CD4-positive, alpha-beta T cell treated with Interleukin-4 for 4 hours (primary cell): ENCODE measurements at regions not wholly inside any gene's neighbourhood (a gene's known extent, or its start where the extent isn't known, plus 50 kb on each side); places are given as distances from the start of the nearest gene placed in this dataset.

Experiments used
- DNase-seq: peaks from one replicate; pipeline ENCODE4 v3.0.0-alpha.2; 2020

DNA sequence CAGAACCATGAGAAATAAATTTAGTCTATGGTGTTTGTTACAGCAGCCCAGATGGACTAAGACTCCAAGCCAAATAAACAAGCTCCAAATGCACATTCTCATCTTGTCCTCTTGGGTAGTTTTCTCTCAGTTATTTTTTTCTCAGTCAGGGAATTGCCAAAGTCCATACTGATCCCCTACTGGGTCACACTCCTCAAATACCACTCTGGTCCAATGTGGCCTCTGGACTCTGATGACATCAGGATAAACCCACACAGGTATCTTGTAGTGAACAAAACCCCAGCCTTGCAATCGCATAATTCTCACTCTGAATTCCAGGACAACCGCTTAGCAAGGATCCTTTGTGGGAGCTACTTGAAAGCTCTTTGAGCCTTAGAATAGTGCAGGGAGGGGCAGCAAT lies 248.4 kb upstream of the JUN start:
- DNase-seq = no peak

DNA sequence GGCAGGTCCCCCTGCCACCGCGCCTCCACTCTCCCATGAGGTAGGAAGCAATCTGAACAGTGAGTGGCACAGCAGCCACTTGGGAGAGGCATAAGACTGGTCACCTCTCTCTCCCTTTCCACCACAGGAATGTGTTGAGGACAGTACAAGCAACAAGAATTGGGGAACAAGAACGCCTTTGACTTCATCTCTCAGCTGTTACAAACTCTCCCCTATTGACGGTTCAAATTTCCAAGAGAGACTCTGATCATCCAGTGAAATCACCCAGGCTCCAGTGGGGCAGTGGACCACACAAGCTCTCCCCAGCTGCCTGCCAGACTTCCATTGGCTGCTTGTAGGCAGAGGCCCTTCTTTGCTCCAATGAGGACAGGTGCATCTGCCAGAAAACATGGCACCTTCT lies 249.9 kb upstream of the JUN start:
- no peak for DNase-seq

DNA sequence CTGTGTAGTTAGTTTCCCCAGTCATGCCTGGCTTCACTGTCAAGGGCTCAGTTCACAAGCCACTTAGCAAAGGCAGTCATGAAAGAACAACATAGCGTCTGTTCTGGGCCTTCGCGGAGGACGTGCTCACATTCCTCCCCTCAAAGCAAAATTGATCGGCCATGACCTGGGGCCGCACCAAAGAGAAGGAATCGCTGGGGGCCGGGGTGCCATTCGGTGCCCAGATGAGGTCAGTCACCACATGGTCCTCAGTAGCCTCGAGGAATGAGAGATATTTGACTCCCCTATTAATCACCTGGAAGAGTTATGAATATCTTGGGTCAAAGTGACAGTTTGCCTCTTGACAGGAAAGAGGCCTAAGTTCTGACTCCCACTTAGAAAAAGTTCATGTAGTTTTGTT lies 251.1 kb upstream of the JUN start:
- no peak for DNase-seq

DNA sequence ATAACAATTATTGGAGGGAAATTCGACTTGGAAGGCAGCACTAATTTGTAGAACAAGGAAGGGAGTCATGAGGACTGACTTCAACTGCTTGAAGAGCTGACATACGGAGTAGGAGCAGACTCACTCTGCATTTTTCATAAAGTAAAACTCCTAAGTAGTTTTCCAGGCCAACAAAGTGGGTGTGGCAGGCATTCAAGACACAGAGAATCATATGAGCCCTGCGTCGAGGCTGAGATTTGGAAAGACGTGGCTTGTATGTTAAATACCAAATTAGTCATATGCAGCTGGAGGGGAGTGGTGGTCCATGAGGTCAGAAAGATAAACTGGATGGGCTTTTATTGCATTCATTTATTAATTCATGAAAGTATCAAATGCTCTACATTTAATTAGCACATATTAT lies 255.7 kb upstream of the JUN start:
- no peak for DNase-seq

DNA sequence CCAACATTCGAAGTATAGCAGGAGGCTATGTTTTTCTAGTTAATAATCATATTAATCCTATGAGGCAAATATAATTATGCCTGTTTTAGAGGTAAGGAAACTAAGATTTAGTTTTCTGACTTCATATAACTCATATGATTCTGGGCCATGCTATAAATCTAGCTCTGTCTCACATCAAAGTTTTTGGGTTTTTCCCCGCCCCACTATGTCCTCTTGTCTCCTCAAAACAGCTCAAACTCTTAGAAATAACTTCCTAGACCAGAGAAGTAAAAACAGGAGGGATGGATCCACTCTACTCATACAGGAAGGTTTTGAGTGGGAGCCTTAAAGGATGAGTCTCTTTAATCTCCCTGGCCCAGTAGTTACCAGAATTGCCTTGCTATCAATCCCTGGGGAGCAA lies 256.4 kb upstream of the FGGY start:
- DNase-seq = no peak

DNA sequence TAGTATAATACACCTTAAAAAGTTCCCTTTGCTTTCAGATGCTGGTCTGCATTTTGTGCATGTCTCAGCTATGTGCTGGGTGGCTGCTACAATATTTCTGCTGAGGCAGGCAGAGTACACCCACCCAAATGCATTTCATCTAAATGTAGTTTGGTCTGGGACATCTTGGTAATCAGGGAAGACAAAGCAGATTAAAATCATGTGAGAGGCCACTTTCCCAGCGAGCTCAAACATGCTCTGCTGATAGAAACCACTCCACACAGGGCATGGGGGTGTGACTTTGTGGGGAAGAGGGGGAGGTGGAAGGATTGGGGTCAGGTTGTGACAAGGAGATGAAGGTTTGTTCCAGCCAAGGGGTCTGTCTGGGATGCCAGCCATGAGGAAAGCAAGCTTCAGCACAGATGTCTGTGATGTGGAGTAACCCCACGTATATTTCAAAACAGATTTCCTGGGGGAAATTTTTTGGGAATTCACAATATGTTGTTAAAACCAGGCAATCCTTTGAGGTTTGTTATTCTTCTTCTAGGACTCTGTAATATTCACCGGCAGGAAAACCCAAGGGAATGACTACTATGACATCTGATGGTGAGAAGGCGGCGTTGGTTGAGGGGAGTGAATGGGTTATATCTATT lies 255.1 kb upstream of the FGGY start:
- no peak for DNase-seq

DNA sequence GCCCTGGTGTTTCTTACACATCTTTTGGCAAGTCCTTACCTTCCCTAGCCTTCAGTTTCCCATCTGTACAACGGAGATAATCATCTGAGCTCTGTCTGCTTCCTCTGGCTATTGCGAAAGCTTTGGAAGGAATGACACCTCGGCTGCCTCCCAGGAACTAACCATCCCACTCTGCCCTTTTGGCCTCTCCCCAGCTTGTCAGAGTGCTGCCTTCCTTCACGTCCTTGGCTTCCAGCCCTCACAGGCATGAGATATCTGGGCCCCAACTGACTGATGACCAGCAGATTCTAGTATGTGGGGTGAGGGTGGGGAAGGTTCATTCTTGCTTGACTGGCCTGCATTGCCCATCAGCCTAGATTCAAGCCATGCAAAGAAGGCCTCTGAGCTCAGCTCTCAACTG lies 253.1 kb upstream of the FGGY start:
- DNase-seq = no peak

DNA sequence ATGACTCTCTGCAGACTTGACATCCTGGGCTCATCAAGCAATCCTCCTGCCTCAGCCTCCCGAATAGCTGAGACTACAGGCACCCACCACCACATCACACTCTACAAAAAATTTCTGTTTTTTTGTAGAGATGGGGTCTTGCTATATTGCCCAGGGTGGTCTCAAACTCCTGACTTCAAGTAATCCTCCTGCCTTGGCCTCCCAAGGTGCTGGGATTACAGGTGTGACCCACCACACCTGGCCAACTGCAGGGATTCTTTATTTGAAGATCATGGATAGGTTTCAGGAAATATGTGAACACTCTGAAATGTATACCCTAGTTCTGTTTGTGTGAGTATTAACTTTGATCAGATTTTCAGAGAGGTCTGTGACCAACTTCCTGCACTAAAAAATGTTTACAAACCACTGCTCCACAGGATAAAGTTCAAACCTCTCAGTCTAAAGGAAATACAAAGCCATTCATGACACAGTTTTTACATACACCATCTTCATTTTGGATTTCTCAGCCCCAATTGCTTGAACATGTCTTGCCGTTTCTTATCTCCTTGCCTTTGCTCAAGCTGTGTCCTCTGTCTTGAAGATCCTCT lies 252.3 kb upstream of the FGGY start:
- no peak for DNase-seq

DNA sequence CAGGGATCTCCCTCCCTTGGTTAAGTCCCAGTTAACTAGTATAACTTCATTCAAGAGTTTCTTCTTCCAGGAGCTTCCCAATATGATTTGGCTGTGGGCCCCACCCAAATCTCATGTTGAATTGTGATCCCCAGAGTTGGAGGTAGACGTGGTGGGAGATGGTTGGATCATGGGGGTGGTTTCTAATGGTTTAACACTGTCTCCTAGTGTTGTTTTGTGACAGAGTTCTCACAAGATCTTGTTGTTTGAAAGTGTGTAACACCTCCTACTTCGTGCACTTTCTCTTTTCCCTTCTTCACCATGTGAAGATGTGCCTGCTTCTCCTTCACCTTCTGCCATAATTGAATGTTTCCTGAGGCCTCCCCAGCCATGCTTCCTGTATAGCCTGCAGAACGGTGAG lies 251.8 kb upstream of the FGGY start:
- DNase-seq = no peak

DNA sequence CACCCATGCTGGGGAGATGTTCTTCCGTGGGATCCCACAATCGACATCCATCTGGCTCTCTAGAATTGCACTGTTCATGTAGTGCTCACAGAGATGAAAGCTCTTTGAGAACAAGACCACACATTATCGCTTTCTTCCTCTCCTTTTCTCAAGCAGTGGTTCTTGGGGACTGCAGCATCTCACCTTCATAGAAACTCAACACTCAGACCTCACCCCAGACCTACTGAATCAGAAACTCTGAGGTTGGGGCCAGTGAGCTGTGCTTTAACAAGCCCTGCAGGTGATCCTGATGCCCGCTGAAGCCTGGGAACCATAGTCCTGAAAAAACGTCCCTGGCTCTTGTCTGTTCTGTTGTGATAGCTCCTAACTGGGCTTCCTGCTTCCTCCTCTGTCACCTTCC lies 251.3 kb upstream of the FGGY start:
- DNase-seq = no peak

DNA sequence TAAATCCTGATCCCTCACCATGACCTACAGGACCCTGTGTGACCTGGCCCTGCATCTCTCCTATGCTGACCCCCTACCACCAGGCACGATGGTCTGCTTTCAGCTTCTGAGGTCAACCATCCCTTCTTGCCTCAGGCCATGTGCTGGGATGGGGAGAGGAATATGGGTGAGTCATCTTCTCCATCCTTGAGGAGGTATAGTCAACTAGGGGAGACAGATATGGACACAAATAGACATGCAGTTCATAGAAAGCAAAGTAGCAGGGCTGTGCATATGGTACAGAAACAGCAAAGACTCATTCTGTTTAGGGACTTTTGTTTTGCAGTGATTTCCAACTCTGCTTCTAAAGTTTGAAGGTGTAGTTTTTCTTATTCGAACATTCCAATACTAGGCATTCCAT lies 250.8 kb upstream of the FGGY start:
- no peak for DNase-seq

DNA sequence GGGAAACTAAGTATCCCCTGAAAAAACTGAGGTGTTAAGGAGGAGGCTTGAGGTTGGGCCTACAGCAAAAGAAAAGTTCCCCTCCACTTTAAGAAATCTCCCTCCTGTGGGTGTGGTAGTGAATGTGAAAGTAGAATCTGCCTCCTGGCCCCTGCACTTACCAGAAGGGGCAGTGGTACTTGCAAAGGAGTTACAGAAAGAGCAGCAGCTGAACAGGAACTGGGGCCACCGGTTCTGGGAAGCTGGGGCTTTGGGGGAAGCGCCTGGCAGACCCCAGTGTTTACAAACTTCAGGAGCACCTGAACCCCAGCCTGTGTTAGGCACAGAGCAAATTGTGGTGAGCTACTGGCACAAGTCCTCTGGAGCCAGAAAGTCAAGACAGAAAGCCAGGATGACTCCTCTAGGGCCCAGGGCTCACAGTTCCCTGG lies 250.2 kb upstream of the FGGY start:
- peak; percentile 48 for DNase-seq

DNA sequence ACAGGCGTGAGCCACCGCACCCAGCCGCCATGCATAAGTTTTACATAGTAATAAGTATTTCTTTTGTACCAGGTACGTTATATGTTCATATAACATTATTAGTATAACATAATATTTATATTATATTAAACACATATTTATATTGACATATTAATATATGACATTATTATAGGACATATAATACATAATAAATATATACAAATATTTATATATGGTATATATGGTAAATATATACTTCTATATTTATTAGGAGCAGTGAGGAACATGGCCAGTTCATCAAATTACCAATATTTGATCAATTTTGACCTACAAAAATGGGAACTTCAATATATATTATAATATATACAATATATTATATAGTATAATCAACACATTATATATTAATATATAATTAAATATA lies 245.9 kb upstream of the FGGY start:
- DNase-seq = no peak

DNA sequence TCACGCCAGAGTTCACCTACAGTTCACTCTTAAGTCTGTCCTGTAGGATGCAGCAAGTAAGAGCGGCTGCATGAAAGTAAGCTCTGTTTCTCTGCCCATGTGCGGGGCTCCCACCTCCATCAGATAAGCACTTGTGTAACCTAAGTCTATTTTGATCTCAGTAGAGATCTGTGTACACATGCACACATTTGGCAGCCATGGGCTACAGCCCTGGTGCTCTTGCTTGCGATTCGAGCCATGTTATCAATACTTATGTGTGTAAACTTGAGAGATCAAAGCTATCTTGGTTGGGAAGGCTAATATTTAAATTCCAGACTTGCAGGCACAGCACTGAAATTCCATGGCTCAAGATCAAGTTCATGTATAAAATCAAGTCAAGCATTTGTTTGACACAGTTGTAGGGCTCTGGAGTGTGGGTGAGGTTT lies 244.7 kb upstream of the FGGY start:
- no peak for DNase-seq

DNA sequence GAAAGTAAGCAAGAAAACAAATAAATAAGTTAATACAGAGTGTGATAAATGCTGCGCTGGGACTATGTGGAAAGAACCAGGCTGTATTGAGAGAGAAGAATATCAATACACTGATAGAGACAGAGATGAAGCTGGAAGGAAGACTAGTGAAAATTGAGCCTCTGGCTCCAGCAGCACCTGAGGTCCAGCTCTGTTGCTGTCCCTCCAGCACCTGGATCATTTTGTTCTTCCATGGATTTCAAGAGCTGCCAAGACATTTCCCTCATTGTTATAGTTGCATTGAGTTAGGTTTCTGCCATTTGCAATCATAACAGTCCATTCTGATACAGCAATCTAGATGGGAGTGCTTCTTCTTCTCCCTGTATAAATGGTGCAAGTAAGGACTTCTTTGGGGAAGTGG lies 242.7 kb upstream of the FGGY start:
- no peak for DNase-seq

DNA sequence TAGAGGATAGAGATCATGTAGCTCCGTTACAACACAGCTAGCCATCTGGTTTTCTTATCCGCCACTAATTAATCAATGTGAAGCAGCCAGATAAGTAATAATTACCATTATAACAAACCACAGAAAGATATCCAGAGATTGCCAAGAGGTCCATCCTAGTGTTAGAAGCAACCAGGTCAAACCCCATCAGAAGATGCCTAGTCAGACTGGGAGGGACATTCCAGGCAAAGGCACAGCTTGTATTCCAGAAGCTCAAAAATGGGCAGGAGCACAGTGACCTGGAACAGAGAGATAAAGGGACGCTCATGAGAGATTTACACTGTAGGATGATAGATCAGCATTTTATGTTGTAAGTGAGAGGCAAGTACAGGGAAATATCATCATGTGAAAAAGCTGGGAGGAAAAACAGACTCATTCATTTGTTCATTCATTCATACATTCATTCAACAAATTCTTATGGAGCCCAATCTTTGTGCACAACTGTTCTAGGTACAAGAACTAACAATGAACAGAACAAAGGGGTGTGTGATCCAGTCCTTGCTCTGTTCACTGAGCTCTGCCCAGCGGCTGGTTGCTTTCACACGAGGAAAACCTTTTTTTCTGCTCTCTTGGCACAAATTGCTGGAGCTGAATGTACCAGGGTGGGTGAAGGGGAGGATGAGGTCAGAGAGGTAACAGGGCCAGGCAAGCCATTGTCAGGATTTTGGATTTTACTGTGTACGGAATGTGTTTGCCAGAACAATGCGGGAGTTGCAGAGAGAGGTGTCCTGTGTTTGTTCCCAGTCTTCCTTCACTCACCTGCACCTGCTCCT lies 240.8 kb upstream of the FGGY start:
- DNase-seq = no peak

DNA sequence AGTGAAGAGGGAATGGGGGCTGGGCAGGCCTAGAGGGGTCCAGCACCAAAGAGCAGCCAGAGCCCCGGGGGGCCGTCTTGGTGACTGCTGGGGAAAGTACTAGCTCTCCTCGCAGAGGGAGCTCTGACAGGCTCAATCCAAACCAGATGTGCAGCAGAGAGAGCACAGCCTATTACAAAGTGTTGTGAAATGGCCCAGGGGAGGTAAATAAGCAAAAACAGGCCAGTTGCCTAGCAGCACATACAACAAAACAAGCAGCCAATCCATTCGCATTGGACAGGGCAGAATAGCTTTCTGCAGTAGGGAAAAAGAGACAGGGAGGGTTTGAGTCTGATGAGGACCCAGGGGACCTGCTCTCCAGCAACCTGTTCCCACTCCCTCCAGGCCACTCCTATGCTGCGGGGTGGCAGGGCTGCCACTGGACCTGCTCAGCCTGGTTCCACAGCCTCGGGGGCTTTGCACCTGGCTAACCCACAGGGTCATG lies 239.6 kb upstream of the FGGY start:
- no peak for DNase-seq

DNA sequence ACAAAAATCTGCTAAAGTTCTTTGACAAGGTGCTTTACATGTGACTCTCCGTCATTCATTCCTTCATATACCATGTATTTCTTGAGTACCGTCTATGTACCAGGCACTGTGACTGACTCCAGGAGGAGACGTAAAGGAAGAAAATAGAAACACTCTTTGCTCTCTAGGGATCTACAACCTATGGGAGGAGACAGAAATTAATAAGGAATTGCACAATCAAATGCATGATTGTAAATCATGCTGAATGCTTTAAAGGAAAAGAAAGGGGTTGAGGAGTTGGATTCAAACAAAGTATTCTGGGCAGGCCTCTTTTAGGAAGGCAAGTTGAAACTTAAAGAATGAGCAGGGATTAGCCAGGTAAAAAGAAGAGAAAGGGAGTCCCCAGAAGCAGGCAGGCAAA lies 239.1 kb upstream of the FGGY start:
- no peak for DNase-seq

DNA sequence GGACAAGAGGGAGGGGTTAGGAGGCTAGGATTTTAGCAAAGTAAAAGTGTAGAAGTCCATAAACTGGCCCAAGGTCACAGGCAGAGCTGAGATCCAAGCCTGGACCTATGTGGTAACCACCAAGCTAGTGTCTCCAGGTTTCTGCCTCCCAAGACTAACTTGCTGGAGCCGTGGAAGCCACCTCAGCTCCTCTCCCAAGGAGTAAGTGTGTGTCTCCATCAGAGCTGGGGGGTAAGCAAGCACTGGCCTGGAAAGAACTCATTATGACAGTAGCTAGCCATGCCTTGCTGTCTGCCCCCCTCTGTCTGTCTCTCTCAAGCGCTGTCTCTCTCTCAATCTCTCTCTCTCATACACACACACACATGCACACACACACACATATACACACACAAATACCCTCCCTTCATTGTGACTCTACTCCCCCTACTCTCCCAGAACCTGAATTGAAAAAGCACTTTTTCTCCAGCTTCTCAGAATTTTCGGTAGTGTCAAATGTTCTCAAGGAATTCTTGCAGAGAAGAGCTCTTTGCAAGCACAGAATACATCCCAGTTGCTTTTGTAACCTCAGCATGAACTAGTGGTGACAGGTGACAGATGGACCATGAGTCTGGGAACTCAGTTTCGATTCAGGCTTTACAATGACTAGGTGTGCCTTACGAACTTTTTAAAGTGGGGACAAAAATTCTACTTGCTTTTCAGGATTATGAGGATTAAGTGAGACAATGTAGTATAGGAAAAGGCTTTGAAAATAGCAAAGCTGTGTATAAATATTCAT lies 238.0 kb upstream of the FGGY start:
- DNase-seq = no peak

DNA sequence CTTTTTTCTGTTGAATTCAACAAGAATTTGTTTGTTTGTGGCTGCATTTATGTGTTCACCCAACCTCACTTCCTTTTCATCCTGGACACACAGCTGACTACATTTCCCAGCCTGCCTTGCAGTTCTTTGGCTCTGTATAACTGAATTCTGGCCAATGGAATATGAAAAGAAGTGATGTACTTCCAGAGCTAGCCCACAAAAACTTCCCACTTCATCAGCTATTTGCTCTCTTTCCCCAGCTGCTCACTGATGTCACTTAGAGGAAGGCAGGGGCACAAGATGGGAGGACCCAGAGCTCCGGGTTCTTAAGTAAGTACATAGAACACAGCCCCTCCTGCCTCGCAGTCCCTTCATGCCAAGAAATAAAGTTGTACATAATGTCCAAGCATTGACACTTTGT lies 235.0 kb upstream of the FGGY start:
- DNase-seq = no peak

DNA sequence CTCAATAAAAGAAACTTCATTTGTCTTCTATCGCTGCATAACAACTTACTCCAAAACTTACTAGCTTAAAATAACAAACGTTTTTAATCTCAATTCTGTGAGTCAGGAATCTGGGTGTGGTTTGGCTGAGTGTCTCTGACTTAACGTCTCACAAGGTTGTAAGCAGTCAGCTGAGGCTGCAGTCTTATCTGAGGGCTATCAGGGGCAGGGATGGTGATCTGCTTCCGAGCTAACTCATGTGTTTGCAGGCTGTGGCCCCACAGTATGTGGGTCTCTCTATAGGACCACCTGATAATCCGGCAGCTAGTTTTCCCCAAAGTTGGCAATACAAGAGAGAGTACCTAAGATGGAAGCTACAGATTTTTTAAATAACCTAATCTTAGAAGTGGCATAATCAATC lies 234.2 kb upstream of the FGGY start:
- no peak for DNase-seq

DNA sequence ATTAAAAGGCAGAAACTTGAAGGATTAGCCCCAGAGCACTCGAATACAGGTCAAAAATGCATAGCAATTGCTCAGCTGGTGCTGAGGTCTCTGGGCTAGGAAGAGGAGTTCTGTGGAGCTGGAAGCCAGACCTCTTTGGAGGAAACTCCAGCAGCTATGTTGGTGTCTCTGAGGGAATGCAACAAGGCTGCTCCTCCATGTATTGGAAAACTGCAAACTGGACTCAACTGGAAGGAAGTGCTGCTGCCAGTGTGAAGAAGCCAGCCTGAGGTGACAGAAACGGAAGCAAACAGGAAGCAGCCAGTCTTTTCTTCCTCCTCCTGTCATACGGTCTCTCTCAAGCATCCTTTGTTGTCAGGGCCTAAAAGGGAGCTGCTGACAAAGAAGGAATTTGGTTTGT lies 233.4 kb upstream of the FGGY start:
- DNase-seq = peak; percentile 30

DNA sequence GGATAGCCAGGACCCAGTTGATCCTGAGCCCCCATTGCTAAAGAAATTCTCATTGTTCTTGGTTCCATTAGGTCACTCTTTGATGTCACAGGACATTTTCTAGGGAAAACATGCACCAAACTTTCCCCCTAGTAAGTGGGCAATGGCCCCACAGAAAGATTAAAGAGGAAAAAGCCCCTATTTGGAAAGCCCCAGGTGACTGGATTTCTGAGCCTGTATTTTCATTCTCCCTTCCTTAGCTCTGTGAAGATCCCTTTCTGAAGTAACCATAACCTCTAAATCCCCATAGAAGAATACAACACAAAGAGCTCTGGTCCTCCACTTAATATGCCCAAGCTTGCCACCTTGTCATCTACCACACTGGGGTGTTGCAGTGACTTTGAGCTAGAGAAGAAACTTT lies 232.3 kb upstream of the FGGY start:
- no peak for DNase-seq

DNA sequence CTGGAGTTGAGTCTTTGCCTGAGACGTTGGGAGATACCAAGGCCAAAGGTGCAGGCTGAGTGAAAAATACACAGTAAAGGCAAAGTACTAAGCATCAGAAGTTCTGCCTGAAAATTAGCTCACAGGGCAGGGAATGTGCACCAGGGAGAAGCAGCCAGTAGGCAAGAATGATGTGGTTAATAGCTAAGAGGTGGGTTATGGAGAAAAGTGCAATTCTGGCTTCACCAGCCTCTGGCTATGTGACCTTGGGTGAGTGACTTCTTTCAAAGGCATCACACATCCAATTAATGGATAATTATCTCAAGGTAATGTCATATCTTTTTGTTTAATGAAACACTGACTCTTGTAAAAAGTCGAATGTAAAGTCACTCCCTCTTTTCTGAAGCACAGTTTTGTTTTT lies 230.7 kb upstream of the FGGY start:
- DNase-seq = no peak
